DMS 273 (cell line): ENCODE measurements at regions not wholly inside any gene's neighbourhood (a gene's known extent, or its start where the extent isn't known, plus 50 kb on each side); places are given as distances from the start of the nearest gene placed in this dataset.
"Not testable (repeated sequence)": the region's sequence is repeated elsewhere in the genome, so short reads cannot be mapped to it uniquely, and the experiment has no call there.

Source experiments
- DNase-seq: peaks from one replicate; lab custom pipeline; 2025; ENCODE audit not compliant: unreplicated experiment; lab: John Stamatoyannopoulos, UW

- DNase-seq = no peak
Observed at GRCh38 chrX:55326985-55327384, 62.3 kb upstream of the PAGE3 start.

GRCh38 chrX:55335296-55335695 lies 70.6 kb upstream of the PAGE3 start:
- DNase-seq = no peak

GRCh38 chrX:55336176-55336575 lies 71.5 kb upstream of the PAGE3 start:
- DNase-seq = no peak

- no peak for DNase-seq
Observed at GRCh38 chrX:55340896-55341433, 76.2 kb upstream of the PAGE3 start.

- peak; percentile 62 for DNase-seq
Observed at GRCh38 chrX:55342533-55343501, 78.1 kb upstream of the PAGE3 start.

GRCh38 chrX:55356609-55357008 lies 91.9 kb upstream of the PAGE3 start:
- no peak for DNase-seq

GRCh38 chrX:55357236-55357635 lies 92.5 kb upstream of the PAGE3 start:
- DNase-seq = no peak

- DNase-seq = no peak
Observed at GRCh38 chrX:55379396-55379795, 72.5 kb upstream of the MAGEH1 start.

- DNase-seq = no peak
Observed at GRCh38 chrX:55389376-55389775, 62.6 kb upstream of the MAGEH1 start.

- not testable (repeated sequence) for DNase-seq
Observed at GRCh38 chrX:55396836-55397235, 55.1 kb upstream of the MAGEH1 start.
